Dermis microvascular lymphatic vessel endothelial cell (primary cell): ENCODE measurements at regions not wholly inside any gene's neighbourhood (a gene's known extent, or its start where the extent isn't known, plus 50 kb on each side); places are given as distances from the start of the nearest gene placed in this dataset.
A peak's percentile ranks its signal among the peaks of the same experiment; 100 is the strongest.

ENCODE experiments used
- DNase-seq, 2 donors: peaks; one replicate each; pipeline versions ENCODE4 v3.0.0 to v3.0.0-alpha.2; 2010; ENCODE audit warnings: low read depth in 2 of 2

DNA sequence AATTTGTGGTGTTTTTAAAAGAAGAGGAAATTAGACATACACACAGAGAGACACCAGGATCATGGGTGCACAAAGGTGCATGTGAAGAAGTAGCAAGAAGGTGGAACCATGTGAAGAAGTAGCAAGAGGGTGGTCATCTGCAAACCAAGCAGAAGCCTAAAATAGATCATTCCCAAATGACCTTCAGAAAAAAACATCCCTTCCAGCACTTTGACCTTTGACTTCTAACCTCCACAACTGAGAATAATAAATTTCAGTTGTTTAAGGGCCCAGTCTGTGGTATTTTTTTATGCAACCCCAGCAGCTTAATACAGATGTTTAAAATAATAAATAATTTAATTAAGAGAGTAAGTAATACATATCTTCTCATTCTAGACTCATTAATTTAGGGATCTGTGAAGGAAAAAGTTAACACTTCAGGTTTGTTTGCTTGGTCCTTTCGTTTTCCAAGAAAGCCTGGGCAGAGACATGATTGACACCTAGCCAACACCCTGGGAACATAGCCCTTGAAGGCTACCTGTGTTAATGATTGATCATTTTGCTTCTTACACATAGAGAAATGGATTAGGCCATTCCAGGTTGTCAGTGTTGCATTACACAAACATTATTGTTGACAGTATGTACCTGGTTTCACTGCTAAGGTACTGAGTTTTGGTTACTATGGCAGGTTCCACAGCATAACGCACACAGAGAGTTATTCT is 1331.2 kb upstream of the GBE1 start:
- DNase-seq, result no peak

DNA sequence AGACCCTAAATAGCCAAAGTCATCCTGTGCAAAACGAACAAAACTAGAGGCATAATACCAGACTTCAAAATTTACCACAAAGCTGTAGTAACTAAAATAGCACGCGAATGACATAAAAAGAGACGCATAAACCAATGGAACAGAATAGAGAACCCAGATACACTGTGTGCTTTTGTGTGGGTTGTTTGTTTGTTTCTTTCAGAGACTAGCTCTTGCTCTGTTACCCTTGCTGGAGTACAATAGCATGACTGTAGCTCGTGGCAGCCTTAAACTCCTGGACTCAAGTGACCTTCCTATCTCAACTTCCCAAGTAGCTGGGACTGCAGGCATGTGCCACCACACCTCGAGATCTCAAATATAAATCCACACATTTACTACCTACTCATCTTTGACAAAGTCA is 1314.6 kb upstream of the GBE1 start:
- no peak for DNase-seq

DNA sequence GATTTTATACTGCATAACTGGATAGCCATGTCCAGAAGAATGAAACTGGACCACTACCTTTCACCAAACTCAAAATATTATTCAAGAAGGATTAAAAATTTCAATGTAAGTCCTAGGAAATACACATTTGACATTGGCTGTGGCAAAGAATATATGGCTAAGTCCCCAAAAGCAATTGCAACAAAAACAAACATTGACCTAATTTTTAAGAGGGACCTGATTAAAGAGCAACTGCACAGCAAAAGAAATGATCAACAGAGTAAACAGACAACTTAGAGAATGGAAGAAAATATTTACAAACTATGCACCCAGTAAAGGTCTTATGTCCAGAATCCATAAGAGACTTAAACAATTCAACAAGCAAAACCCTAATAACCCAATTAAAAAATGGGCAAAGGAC is 1313.0 kb upstream of the GBE1 start:
- no peak for DNase-seq

DNA sequence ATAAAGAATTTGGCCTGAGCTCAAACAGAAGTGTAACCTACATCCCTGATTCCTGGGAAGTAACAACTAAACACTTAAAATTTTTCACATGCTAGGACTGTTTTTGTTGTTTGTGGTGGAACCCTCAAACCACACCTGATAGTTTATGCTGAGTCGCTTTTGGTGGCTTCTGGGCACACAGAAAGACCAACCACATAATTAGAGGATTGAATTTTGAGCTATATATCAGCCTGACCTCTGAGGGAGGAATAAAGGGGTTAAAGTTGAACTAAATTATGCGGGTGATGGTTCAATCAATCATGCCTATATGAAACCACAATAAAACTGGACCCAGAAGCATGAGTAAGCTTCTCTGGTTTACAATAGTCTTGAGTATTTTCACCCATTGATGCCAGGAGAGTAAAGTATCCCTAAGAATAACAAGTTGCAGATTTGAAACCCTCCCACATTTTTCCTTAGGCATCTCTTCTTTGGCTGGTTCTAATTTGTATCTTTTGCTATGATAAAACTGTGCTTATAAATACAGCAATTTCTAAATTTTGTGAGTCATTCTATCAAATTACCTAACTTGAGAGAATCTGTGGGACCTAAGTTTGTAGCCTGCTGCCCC is 1304.5 kb upstream of the GBE1 start:
- DNase-seq, result no peak

DNA sequence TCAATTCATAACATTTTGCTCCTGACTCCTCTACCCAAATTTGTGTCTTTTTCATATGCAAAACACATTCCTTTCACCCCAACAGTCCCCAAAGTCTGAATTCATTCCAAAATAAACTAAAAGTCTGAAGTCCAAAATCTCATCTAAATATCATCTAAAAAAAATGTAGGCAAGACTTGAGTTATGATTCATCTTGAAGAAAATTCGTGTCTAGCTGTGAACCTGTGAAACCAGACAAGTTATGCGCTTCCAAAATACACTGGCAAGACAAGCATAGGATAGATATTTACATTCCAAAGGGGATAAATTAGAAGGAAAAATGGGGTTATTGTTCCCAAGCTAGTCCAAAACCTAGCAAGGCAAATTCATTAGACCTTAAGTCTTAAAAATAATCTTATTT is 1302.0 kb upstream of the GBE1 start:
- no peak for DNase-seq

DNA sequence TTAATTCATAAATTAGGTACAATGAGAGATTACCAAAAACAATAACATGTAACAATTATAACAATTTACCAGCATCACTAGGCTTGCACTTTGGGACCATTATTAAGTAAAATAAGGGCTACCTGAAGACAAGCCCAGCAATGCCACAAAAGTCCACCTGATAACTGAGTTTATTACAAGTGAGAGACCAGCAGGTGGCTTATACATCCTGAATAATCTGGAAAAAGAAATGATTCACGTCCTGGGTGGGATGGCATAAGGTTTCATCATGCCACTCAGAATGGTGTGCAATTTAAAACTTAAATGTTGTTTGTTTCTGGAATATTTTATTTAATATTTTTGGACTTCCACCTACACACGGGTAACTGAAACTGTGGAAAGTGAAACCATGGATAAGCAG is 1287.1 kb upstream of the GBE1 start:
- no peak for DNase-seq

DNA sequence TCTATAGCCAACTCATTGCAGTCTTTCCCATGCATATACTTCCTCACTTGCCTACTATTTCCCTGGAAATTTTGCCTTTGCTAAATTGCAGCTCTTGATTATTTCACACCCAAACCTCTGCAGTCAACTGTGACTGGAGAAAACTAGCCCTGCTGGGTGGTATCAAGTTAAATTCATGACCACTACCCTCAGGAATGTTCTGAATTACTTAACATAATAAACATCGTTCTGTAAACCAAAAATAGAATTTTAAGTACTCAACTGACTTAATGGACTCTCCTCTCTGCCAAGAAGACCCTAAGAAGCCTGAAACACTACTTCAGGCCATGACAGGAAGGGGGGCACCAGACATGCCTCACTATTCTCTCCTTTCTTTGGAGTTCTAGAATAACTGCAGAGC is 1278.0 kb upstream of the GBE1 start:
- DNase-seq, result no peak

DNA sequence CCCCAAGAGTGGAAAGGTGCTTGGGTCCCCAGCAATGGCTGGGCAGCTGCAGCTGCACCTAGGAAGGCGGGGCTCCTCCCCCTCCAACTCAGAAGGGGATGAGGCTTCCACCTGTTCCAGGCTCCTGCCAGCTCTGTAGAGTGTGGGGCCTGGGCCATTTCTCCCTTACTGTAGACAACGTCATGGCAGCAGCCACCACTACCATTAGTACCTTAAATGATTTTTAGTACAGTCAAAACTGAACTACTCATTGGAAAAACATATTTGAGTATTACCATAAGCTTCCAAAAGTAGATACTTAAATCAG is 1274.2 kb upstream of the GBE1 start:
- no peak for DNase-seq

DNA sequence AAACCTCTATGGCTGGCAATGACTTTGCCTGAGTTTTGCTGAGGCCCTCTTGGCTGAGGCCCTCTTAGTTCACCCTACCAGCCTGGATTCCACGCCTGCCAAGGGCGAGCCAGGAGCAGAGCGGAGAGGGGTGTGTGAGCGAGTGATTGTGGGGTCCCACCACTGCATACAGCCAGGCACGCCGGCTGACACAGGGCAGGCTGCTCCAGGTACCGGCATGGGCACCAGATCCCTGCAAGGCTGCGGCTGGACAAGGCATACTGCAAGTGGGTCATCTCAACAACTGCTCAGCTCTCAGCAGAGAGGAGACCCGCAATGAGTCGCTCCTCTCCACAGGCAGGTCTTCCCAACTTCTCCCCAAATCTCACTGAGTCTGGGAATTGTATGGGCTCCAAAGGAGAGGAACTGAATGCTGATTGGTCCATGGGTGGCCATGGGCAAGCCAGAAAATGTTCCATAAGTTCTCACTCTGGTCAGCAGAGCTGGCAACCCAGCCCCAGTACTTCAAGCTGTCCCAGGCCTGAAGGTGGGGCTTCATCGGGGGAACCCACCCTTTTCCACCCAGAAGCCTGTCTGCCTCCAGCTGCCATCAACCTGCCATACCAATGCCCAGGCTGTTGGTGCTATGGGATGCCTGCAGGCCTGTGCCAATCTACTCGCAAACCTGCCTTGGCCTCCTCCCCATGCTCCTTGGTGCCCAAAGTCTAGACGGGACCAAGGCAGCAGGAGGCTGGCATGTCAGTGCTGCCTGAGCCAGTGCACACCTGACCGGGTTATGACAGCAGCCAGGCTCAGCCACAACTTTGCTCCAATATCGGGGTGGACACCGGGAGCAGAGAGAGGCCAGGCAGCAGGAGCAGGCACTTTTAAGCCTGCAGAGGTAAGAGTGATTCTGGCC is 1273.6 kb upstream of the GBE1 start:
- DNase-seq, result no peak

DNA sequence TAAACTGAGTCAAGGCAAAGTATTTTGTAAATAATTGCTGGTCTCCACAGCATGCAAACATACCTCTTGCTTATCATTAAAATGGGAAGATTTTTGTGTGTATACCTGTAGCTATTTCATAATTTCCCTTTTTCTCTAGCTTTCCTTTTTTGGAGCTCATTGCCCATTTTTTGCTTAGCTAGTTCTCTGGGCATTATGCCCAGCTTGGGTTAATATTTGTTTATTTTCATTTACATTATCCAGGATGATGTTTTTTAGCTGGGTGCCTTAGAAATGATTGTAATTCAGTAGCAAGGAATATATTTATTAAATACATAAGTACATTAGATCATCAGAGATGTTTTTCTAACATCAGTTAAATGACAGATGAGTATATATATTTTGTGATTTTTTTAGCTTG is 1271.7 kb upstream of the GBE1 start:
- no peak for DNase-seq

DNA sequence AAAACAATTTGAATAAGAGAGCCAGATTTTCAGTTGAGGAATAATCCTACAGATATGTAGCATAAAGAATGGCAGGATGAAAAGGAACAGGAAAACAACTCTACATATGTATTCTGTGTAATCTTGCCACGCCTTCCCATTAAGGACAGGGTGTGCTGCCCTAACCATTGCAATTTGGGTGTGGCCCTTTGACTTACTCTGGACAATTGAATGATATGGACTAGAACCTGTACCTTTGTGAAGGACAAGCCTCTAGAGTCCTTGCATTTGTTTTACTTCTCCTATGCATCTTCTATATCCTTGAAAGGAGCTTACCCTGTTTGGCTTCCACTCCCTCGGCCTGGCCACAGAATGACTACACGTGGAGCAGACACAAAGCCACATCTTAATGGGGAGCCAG is 1261.6 kb upstream of the GBE1 start:
- no peak for DNase-seq

DNA sequence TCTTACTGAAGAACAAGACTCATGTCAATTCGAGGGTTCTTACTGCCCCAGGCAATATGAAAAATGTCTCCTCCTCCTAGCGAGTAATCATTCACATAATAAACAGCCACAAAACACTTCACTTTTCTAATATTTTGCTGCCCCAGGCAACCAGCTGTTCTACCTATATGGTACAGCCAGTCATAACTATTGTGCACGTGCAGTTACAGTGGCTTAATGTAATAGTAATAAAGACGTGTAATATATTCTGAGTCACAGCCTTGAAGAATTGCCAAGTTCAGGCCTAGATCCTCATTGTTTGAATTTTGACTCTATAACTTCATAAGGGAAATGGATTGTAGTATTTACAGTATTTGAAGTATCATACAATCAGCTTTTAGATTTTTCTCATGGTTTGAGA is 1250.0 kb upstream of the GBE1 start:
- no peak for DNase-seq

DNA sequence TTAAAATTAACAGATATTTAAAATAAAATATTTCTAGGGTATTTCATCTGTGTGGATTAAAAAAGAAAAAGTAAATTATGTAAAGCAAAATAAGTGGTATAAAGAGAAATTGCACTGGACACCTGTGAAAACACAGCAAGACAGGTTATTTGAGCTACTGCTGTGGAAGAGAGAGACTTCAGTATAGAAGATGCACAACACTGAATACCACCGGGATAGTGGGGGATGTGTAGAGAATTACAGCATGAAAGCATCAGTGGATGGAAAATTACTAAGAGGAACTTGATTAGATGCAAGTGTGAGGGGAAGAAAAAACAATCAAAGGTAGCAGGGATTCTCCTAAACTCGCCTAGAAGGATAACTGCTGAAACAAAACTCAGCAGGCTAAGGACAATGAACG is 1242.5 kb upstream of the GBE1 start:
- DNase-seq, result no peak

DNA sequence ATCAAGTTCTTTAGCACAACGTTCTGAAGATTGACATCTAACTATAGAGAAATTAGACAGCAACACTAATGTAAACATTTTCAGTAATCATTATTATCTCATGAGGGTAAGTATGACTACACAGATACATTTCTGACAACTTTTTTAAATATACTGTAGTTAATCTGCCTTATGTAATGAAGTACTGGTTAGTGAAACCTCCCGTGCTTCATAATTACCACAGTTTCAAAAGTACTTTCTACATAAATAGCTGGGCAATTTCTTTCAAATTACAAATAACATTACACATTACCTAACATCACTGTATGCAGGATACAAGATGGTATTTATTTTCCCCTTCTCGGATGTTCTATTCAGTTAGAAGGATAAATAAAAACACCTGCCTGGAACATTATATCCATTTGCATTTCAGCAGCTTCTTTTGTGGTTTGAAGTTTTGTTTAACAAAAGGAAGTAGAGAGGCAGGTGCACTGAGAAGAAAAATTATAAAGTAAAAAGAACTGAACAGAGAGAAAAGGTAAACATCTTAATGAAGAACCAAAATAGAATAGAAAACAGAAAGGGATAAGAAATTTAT is 1241.5 kb upstream of the GBE1 start:
- DNase-seq, result no peak

DNA sequence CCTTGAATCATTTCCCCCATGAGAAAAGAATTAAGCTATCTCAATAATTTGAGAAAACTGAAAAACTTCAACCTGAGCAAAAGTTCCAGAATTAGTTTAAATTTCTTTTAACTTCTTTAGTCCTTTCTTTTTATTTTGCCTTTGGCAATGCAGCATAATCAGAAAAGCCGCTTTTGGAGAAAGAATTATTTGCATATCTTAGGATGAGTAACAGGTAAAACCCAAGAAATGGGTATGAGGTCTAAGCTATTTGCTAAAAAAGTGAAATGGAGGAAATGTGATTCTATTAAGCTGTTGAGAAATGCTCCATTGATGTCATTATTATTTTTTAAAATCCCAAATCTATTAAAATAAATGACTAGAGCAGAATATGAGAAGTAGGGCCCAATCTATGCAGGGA is 1238.3 kb upstream of the GBE1 start:
- no peak for DNase-seq

DNA sequence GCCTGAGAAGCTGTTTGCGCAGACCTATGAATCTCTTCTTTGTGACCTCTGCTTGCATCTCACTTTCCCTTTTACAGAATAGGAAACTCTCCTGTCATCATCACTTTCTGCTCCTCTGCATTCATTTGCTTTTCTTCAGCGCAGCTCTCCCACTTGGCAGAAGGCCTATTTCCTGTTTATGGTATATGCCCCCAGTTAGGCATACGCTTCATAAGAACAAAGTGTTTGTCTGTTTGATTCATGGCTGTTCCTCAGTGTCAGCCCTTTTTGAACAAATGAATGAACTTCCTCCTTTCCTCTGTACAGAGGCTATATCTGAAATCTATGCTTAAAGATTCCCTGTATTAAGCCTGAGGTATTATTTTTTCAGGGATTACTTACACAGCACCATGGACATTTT is 1216.9 kb upstream of the GBE1 start:
- DNase-seq, result peak in 1 of 2 donors; percentile 1

DNA sequence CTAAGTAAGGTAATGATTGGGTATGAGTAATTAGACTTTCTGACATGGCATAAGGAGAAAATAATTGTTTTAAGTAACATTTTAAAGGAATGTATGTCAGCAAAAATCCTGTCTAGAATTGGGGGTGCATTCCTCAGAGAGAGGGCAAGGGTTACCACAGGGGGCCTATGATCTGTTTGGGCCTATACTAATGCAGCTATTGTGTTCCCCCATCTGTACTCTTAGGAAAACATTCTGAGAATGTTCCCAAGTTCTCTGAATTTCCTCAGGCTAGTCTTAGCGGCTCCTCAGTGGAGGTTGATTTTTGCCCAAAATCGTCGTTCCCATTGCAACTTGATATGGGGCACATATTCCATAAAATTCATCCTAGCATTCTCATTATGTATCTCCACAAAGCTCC is 1216.4 kb upstream of the GBE1 start:
- no peak for DNase-seq

DNA sequence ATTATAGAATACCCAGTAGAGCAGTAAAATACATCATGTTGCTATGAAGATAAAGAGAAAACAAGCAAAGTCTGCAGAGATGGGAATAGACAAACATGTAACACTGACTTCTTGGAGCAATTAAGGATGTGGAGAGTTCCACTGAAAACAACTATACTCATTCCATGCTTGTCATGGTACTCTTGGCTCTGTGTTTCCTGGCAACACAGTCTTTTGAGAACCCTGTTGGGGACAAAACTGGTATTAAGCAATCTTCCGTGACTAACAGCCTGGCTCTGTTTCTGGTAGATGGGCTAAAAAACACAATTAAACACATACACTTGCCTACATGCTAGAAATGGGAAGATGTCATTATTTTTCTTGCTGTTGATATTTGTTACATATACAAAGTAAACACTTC is 1212.3 kb upstream of the GBE1 start:
- DNase-seq, result no peak

DNA sequence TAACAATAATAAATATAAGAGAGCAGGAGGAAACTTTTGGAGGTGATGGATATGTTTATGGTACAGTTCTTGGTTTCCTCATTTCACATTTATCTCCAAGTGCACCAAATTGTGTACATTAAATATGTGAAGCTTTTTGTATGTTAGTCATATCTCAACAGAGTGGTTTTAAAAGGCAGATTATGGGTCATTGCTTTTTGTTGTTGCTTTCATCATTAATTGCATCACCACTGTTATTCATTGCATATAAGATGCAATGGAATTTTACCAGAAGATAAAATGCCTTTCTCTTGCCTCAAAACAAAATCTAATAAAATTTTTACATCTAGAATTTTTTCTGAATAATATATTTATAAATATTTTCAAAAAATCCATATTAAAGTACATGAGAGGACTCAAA is 1198.9 kb upstream of the GBE1 start:
- no peak for DNase-seq

DNA sequence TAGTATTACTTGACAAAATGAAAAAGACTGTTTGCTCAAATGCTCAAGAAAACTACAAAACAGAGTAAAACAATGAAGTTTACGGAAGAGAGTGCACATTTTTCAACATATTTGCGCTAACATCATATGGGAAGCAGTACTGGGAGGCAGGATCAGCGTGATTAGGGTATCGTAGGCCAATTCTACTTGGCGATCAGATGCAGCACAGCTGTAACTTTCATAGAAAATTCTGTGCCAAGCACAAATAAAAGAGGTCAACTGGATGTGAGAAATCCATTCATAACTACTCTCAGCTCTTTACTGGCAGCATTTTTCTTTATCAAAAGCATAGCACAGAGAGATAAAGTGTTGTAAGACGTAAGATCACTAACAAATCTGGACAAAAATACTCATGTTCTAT is 1196.3 kb upstream of the GBE1 start:
- DNase-seq, result no peak

DNA sequence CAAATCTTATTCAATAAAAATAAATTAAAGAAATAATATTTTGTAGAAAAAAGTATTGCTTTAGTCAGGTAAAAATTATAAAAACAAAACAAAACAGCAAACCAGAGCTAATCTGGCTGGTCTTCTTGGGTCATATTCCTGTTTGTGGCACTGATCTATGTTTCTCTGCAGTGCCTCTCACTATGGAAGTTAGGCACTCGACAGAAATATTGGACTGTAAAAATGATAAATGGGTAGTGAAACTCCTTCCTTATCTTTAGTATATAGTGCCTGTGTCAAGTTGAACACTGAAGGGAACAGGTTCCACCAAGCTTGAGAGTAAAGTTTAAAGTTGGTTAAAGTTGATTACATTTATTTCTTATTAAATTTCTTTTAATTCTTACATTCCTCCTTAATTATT is 1195.6 kb upstream of the GBE1 start:
- DNase-seq, result no peak

DNA sequence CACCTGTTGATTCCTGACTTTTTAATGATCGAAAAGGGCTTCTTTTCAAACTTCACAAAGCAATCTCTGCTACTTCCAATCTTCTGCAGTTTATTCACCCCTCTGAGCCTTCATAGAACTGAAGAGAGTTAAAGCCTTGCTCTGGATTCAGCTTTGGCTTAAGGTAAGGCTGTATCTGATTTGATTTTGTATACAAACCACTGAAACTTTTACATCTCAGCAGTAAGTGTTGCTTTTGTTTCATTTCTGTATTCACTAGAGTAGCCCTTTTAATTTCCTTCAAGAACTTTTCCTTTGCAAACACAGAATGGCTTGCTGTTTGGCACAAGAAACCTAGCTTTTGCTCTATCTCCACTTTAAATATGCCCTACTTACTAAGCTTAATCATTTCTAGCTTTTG is 1193.0 kb upstream of the GBE1 start:
- DNase-seq, result no peak

DNA sequence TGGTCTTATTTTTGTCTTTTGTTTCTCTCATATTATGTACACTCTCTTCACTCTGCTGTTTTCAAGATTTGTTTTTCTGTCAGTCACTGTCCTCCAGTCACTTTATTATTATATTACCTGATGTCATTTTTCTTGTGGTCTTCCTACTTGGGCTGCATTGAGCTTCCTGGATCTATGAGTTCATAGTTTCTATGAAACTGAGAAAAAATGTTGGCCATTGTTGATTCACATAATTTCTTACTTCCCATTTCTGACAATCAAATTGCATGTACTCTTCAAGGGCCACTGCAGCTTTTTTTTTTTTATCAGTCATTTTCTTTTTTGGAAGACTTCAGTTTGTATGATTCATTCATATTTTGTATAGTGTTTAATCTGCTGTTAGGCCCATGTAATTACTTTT is 1180.6 kb upstream of the GBE1 start:
- DNase-seq, result no peak
